ENCODE measurements at regions not wholly inside any gene's neighbourhood (a gene's known extent, or its start where the extent isn't known, plus 50 kb on each side); places are given as distances from the start of the nearest gene placed in this dataset.
A peak's percentile ranks its signal among the peaks of the same experiment; 100 is the strongest.

DNA sequence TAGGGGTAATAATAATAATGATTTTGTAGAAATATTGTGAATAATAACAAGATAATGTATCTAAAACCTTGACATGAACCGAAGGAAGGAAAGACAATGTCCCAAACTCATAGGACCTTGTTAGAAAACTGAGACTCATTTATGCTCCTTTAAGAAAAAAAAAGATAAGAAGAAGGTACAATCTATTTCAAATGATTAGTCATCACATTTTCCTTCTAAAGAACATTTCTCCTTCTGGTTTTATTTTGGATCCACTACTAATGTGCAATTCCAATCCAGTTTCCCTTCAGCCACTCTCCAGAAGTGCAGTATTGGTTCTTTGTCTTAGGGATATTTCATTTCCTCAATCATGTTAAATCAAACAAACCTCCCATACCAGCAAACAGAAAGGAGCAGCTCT lies 526.7 kb downstream of the FUT8 start:
- H3K4me3 ChIP-seq (ENCODE audit: low read depth, low read length): no peak overlapping the region
- in situ Hi-C loops (cut with HindIII; ENCODE audit: low pct_ligation_motif_present, low sequenced_read_pairs): no loop called here
- no peak for DNase-seq

DNA sequence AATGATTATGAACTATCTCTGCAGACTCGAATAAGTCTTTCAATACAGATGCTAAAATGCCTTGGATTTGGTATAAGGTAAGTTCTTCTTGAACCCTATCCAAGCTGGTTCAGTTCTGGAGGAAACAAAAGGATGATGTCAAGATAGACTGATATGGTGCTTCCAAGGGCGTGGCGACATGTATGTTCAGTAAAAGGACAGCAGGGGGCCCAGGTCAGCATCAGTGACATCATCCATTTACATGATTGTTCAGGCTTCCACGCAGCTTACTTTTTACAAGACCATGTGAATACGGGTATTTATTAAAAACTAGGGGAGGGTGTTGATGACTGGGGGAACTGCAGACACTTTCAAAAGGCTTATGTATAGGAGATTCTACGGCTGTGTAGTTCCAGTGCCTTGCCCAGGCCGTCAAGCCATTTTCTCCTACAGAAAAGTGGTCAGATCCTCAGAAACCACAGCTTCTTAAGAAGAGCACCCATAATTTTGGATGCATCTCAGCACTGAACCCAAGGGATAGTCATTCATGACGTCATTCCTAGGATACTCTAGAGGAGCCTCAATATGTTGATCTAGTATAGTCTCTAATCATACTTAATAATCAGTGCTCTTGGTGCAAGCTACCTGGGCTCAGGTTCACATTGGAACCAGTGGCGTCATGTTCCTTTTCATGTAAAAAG lies 527.7 kb downstream of the FUT8 start:
- in situ Hi-C loops (cut with HindIII; ENCODE audit: low pct_ligation_motif_present, low sequenced_read_pairs): no loop called here
- no peak for DNase-seq

More for the DNA sequence above, 526.7 kb downstream of the FUT8 start:
- TF ChIP-seq, protein P1, sequence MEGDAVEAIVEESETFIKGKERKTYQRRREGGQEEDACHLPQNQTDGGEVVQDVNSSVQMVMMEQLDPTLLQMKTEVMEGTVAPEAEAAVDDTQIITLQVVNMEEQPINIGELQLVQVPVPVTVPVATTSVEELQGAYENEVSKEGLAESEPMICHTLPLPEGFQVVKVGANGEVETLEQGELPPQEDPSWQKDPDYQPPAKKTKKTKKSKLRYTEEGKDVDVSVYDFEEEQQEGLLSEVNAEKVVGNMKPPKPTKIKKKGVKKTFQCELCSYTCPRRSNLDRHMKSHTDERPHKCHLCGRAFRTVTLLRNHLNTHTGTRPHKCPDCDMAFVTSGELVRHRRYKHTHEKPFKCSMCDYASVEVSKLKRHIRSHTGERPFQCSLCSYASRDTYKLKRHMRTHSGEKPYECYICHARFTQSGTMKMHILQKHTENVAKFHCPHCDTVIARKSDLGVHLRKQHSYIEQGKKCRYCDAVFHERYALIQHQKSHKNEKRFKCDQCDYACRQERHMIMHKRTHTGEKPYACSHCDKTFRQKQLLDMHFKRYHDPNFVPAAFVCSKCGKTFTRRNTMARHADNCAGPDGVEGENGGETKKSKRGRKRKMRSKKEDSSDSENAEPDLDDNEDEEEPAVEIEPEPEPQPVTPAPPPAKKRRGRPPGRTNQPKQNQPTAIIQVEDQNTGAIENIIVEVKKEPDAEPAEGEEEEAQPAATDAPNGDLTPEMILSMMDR (IDR thresholded peaks at IDR 0.05; ENCODE audit: low read depth, low read length, missing control alignments): no peak
- Histone ChIP-seq H3K36me3 (replicated peaks) (no peaks in the 10 kb centered on the region), H3K27ac (no peak overlapping the region), H3K27me3 (replicated peaks) (no peaks in the 10 kb centered on the region)

GRCh38 chr14:65941091-65941490 lies 528.6 kb downstream of the FUT8 start:
- no peaks in the 10 kb centered on the region for H3K27me3 ChIP-seq (replicated peaks)
- no peak overlapping the region for H3K27ac ChIP-seq
- TF ChIP-seq, protein P1 (IDR thresholded peaks at IDR 0.05; ENCODE audit: low read depth, low read length, missing control alignments): no peak
- in situ Hi-C loops (cut with HindIII; ENCODE audit: low pct_ligation_motif_present, low sequenced_read_pairs): no loop called here
- DNase-seq: no peak
- H3K36me3 ChIP-seq (replicated peaks): no peaks in the 10 kb centered on the region
- H3K4me3 ChIP-seq (ENCODE audit: low read depth, low read length): no peak overlapping the region

More for the DNA sequence above, 527.7 kb downstream of the FUT8 start:
- no peaks in the 10 kb centered on the region for H3K27me3 ChIP-seq (replicated peaks)
- TF ChIP-seq, protein P1 (IDR thresholded peaks at IDR 0.05; ENCODE audit: low read depth, low read length, missing control alignments): peak; percentile 24
- H3K36me3 ChIP-seq (replicated peaks): no peaks in the 10 kb centered on the region
- H3K4me3 ChIP-seq (ENCODE audit: low read depth, low read length): no peak overlapping the region
- no peak overlapping the region for H3K27ac ChIP-seq

GRCh38 chr14:65943150-65943549 lies 530.6 kb downstream of the FUT8 start:
- Histone ChIP-seq H3K27ac (no peak overlapping the region), H3K27me3 (replicated peaks) (no peaks in the 10 kb centered on the region), H3K4me3 (ENCODE audit: low read depth, low read length) (no peak overlapping the region), H3K36me3 (replicated peaks) (no peaks in the 10 kb centered on the region)
- DNase-seq: no peak
- in situ Hi-C loops (cut with HindIII; ENCODE audit: low pct_ligation_motif_present, low sequenced_read_pairs): no loop called here
- TF ChIP-seq, protein P1 (IDR thresholded peaks at IDR 0.05; ENCODE audit: low read depth, low read length, missing control alignments): no peak

- TF ChIP-seq, protein P1 (IDR thresholded peaks at IDR 0.05; ENCODE audit: low read depth, low read length, missing control alignments): no peak
- H3K27ac ChIP-seq: no peak overlapping the region
- no peaks in the 10 kb centered on the region for H3K36me3 ChIP-seq (replicated peaks)
- DNase-seq: no peak
- no peaks in the 10 kb centered on the region for H3K27me3 ChIP-seq (replicated peaks)
- in situ Hi-C loops (cut with HindIII; ENCODE audit: low pct_ligation_motif_present, low sequenced_read_pairs): no loop called here
- H3K4me3 ChIP-seq (ENCODE audit: low read depth, low read length): no peak overlapping the region
These were observed 531.4 kb downstream of the FUT8 start for GRCh38 chr14:65943916-65944410.

DNA sequence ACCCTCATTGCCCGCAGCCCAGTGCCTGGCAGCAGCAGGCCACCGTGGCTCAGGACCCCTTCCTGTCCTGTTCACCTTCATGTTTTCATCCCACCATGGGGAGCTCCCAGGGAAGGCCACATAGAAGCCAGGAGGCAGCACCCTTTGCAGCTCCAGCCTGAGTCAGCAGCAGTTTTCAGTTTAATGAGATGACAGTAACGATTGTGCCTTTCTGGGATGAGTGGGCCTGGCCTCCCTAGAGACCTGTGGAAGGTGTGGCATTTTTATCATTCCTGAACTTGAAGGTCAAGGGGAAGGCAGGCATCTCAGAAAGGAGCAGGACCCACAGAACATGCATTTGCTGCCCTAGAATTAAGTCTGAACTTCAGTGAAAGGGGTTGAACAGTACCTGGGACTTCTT lies 532.8 kb downstream of the FUT8 start:
- Histone ChIP-seq H3K4me3 (ENCODE audit: low read depth, low read length) (no peak overlapping the region), H3K36me3 (replicated peaks) (no peaks in the 10 kb centered on the region), H3K27me3 (replicated peaks) (no peaks in the 10 kb centered on the region), H3K27ac (no peak overlapping the region)
- in situ Hi-C loops (cut with HindIII; ENCODE audit: low pct_ligation_motif_present, low sequenced_read_pairs): no loop called here
- DNase-seq: no peak
- TF ChIP-seq, protein P1 (IDR thresholded peaks at IDR 0.05; ENCODE audit: low read depth, low read length, missing control alignments): no peak

All from brain microvascular endothelial cell (primary cell).